KMS-11 (cell line): ENCODE measurements at regions not wholly inside any gene's neighbourhood (a gene's known extent, or its start where the extent isn't known, plus 50 kb on each side); places are given as distances from the start of the nearest gene placed in this dataset.

Experiments used
- H2AFZ ChIP-seq: fragments of 200-600 bp; sonication (generic); 2 replicates; pipeline ENCODE4 v1.6.1; 2016; ENCODE audit warnings: antibody characterized with exemption, mixed run types, low read depth
- H3K27ac ChIP-seq: fragments of 200-600 bp; sonication (generic); 2 replicates; pipeline ENCODE4 v1.6.1; 2016; ENCODE audit warnings: mild to moderate bottlenecking, mixed run types
- H3K27me3 ChIP-seq: fragments of 200-600 bp; sonication (generic); 2 replicates; pipeline ENCODE4 v1.6.1; 2017; ENCODE audit warnings: mild to moderate bottlenecking, low read depth, mixed run types, moderate library complexity; ENCODE audit not compliant: insufficient read depth
- H3K36me3 ChIP-seq: fragments of 200-600 bp; sonication (generic); 2 replicates; pipeline ENCODE4 v1.6.1; 2017; ENCODE audit warnings: mild to moderate bottlenecking, mixed run types; ENCODE audit not compliant: insufficient read depth
- H3K4me1 ChIP-seq: fragments of 200-600 bp; sonication (generic); 2 replicates; pipeline ENCODE4 v1.6.1; 2016; ENCODE audit warnings: mild to moderate bottlenecking, low read depth, mixed run types; ENCODE audit not compliant: poor library complexity, severe bottlenecking
- H3K4me2 ChIP-seq: fragments of 200-600 bp; sonication (generic); 2 replicates; pipeline ENCODE4 v1.7.0; 2016; ENCODE audit warnings: mild to moderate bottlenecking, mixed run types
- H3K4me3 ChIP-seq: fragments of 200-600 bp; sonication (generic); IDR thresholded peaks from 2 replicates; pipeline ENCODE4 v1.6.1; 2017; ENCODE audit warnings: low read depth, low read length, mixed read lengths; ENCODE audit not compliant: insufficient read depth
- H3K79me2 ChIP-seq: fragments of 200-600 bp; sonication (generic); 2 replicates; pipeline ENCODE4 v1.6.1; 2016; ENCODE audit warnings: low read depth, mixed run types; ENCODE audit not compliant: insufficient read depth
- H3K9ac ChIP-seq: fragments of 200-600 bp; sonication (generic); 2 replicates; pipeline ENCODE4 v1.6.1; 2016; ENCODE audit warnings: mild to moderate bottlenecking, mixed run types
- H4K20me1 ChIP-seq: fragments of 200-600 bp; sonication (generic); 2 replicates; pipeline ENCODE4 v1.6.1; 2016; ENCODE audit warnings: mild to moderate bottlenecking, mixed run types; ENCODE audit not compliant: insufficient read depth
- TF ChIP-seq, protein P1 (sequence below): fragments of 200-600 bp; sonication (generic); conservative IDR thresholded peaks from 2 replicates; pipeline ENCODE4 v1.6.1; 2017; ENCODE audit warnings: low read depth, mild to moderate bottlenecking, antibody characterized with exemption, low read length, moderate library complexity, mixed read lengths

DNA sequence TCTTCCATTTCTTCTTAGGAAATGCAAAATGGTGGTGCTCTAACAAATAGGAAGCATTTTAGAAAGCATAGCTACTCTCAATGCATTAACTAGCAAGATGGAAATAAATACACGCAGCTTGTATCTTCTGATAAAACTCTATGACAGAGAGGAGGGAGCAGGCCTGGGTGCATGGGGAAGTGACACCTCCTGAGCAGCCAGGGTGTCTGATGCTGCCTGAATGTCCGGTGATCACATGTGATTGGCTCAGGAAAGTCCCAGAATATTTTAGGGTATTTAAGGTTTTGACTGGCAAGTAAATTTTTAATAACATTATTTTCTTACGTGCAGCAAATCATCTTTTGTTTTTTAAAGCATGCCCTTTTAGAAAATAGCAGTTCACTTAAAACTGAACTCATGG is 261.0 kb upstream of the KLF6 start:
- Histone ChIP-seq H3K27ac (no peak overlapping the region), H3K9ac (no peak overlapping the region), H3K36me3 (no peaks in the 10 kb centered on the region), H3K79me2 (no peaks in the 10 kb centered on the region), H3K4me3 (no peak overlapping the region), H3K4me2 (no peak overlapping the region), H2AFZ (no peak overlapping the region), H3K4me1 (no peaks in the 10 kb centered on the region), H4K20me1 (no peaks in the 10 kb centered on the region), H3K27me3 (no peaks in the 10 kb centered on the region)
- TF ChIP-seq, protein P1, sequence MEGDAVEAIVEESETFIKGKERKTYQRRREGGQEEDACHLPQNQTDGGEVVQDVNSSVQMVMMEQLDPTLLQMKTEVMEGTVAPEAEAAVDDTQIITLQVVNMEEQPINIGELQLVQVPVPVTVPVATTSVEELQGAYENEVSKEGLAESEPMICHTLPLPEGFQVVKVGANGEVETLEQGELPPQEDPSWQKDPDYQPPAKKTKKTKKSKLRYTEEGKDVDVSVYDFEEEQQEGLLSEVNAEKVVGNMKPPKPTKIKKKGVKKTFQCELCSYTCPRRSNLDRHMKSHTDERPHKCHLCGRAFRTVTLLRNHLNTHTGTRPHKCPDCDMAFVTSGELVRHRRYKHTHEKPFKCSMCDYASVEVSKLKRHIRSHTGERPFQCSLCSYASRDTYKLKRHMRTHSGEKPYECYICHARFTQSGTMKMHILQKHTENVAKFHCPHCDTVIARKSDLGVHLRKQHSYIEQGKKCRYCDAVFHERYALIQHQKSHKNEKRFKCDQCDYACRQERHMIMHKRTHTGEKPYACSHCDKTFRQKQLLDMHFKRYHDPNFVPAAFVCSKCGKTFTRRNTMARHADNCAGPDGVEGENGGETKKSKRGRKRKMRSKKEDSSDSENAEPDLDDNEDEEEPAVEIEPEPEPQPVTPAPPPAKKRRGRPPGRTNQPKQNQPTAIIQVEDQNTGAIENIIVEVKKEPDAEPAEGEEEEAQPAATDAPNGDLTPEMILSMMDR, result no peak

DNA sequence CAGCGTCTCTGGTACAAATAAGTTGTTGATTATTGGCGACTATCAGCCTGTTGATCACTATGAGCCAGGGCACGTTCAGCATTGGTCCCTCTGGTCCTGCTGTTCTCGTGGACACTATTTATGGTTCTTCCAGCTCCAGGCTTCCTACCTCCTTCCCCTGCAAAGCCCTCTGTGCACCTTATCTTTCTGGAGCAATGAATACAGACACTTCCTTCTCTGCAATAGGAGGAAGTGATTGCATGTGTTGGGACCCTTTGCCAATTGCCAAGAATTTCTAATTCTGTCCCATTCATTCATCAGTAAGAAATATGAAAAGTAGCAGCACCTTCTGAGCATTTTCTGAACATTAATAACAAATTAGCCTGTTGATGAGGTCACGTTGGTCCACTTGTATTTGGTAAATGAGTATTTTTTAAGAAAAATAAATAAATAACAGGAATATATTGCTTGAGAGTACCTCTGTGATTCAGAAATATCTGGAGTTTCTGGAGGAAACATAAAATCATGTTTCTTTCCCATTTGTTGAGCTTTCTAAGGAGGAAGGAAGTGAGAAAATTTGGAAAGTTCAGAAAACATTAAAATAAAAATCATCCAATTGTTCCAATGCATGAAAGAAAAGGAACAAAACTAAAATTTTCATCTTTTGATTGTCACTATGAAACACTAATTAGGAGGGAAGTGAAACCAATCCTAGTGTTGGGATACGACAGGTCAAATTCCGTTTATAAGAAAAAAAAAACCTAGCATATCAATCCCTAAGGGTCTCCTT is 259.1 kb upstream of the KLF6 start:
- Histone ChIP-seq H3K27ac (no peak overlapping the region), H3K36me3 (no peaks in the 10 kb centered on the region), H3K4me3 (no peak overlapping the region), H3K79me2 (no peaks in the 10 kb centered on the region), H2AFZ (no peak overlapping the region), H3K9ac (no peak overlapping the region), H4K20me1 (no peaks in the 10 kb centered on the region), H3K27me3 (no peaks in the 10 kb centered on the region), H3K4me2 (no peak overlapping the region), H3K4me1 (no peaks in the 10 kb centered on the region)
- TF ChIP-seq, protein P1, result no peak

DNA sequence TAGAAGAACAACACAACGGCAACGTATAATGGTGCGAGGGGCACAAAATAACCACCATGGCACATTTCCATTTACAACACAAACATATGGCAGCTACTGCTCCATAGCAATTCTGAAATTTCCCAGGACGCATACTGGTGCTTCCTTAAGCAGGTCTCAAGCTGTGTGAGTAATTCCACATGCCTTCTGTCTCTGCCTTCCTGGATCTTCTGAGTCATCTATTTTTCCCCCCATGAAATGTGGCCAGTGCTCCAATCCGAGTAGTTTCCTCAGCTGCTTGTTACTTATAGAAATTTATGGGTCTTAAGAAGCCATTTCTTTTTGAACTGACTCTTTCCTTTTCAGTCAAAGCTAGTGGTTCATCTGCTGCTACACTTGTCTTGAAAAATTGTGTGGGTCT is 256.6 kb upstream of the KLF6 start:
- H3K9ac ChIP-seq, result no peak overlapping the region
- no peak overlapping the region for H3K27ac ChIP-seq
- TF ChIP-seq, protein P1, result no peak
- no peak overlapping the region for H3K4me3 ChIP-seq
- no peak overlapping the region for H3K4me2 ChIP-seq
- H4K20me1 ChIP-seq, result no peaks in the 10 kb centered on the region
- H3K27me3 ChIP-seq, result no peaks in the 10 kb centered on the region
- H3K4me1 ChIP-seq, result no peaks in the 10 kb centered on the region
- H2AFZ ChIP-seq, result no peak overlapping the region
- H3K79me2 ChIP-seq, result no peaks in the 10 kb centered on the region
- no peaks in the 10 kb centered on the region for H3K36me3 ChIP-seq

- Histone ChIP-seq H3K9ac (no peak overlapping the region), H2AFZ (no peak overlapping the region), H3K27me3 (no peaks in the 10 kb centered on the region), H4K20me1 (no peaks in the 10 kb centered on the region), H3K79me2 (no peaks in the 10 kb centered on the region), H3K4me3 (no peak overlapping the region), H3K27ac (no peak overlapping the region), H3K36me3 (no peaks in the 10 kb centered on the region), H3K4me2 (no peak overlapping the region), H3K4me1 (no peaks in the 10 kb centered on the region)
- TF ChIP-seq, protein P1, result no peak
These were observed 253.0 kb upstream of the KLF6 start for GRCh38 chr10:4038000-4038399.
